Activated naive CD4-positive, alpha-beta T cell treated with anti-CD3 and anti-CD28 coated beads, Interleukin-2, amount 50 U/mL, for 24 hours (primary cell): ENCODE measurements at regions not wholly inside any gene's neighbourhood (a gene's known extent, or its start where the extent isn't known, plus 50 kb on each side); places are given as distances from the start of the nearest gene placed in this dataset.
A peak's percentile ranks its signal among the peaks of the same experiment; 100 is the strongest.

Source experiments
- H3K27ac Mint-ChIP-seq: one replicate; pipeline ENCODE4 v1.8.0; 2021; ENCODE audit warnings: mild to moderate bottlenecking, mixed read lengths
- H3K27me3 Mint-ChIP-seq: one replicate; pipeline ENCODE4 v1.8.0; 2021; ENCODE audit warnings: mixed read lengths
- H3K36me3 Mint-ChIP-seq: one replicate; pipeline ENCODE4 v1.8.0; 2021; ENCODE audit warnings: mixed read lengths
- H3K4me1 Mint-ChIP-seq: one replicate; pipeline ENCODE4 v1.8.0; 2021; ENCODE audit warnings: mixed read lengths
- H3K4me3 Mint-ChIP-seq: one replicate; pipeline ENCODE4 v1.8.0; 2021; ENCODE audit warnings: mild to moderate bottlenecking, mixed read lengths
- H3K9me3 Mint-ChIP-seq: one replicate; pipeline ENCODE4 v1.8.0; 2021; ENCODE audit warnings: mixed read lengths

DNA sequence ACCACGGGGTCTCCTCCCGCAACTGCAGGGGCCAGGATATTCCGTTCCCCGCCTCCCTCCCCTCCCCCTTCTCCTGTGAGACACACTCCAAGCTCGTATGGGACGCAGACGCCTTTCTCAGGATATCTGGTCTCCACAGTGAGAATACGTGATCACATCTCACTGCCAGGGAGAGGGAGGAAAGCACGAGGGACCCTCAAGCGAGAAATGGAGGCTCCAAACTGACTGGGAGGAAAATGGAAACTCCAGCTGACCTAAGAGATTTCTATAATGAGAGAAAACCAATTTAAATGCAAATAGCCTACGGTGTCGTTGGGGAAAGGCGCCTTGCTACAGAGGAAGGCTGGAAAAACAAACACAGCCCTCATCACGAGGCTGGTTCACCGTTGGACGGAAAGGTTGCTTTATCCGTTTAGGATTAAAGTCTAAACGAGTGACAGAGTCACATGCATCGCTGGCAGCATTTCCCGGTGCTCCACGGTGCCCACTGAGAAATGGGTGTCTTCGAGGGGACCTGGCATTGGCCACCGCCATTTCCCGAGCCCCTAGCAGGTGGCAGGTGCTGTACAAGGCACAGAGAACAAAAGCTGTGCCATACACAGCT, 116.9 kb upstream of the CPEB4 start:
- Mint-ChIP-seq H3K9me3 (no peaks in the 10 kb centered on the region), H3K4me1 (no peaks in the 10 kb centered on the region), H3K27ac (no peak overlapping the region), H3K27me3 (no peaks in the 10 kb centered on the region), H3K36me3 (no peaks in the 10 kb centered on the region), H3K4me3 (no peak overlapping the region)

DNA sequence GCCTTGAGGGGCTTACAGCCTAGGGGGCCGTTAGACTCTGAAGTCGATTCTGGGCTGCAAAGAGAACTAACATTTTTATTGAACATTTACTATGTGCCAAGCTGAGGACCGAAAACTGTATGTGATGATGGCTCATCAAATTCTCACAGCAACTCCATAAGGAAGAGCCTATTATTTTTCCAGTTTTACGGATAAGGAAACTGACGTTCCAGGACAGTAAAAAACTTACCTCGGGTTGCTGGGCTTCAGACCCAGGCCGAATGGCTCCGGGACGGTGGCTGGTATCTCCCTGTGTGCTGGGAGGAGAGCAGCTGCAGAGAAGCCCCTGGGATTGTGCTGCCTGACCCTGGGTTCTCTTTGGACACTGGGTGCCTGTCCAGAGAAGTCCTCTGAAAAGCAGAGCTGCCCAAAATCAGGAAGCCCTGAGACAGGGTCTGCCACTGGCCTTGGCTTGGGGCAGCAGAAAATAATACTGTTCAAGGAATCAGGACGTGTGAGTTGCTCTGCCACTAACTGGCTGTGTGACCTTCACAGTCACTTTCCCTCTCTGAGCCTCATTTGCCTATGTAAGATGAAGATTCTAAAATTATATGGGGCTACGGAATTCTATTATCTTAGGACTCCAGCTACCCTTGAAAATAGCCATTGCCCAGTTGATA, 116.3 kb upstream of the CPEB4 start:
- Mint-ChIP-seq H3K36me3 (no peaks in the 10 kb centered on the region), H3K27me3 (no peaks in the 10 kb centered on the region), H3K4me1 (no peaks in the 10 kb centered on the region), H3K9me3 (no peaks in the 10 kb centered on the region), H3K27ac (no peak overlapping the region), H3K4me3 (no peak overlapping the region)

DNA sequence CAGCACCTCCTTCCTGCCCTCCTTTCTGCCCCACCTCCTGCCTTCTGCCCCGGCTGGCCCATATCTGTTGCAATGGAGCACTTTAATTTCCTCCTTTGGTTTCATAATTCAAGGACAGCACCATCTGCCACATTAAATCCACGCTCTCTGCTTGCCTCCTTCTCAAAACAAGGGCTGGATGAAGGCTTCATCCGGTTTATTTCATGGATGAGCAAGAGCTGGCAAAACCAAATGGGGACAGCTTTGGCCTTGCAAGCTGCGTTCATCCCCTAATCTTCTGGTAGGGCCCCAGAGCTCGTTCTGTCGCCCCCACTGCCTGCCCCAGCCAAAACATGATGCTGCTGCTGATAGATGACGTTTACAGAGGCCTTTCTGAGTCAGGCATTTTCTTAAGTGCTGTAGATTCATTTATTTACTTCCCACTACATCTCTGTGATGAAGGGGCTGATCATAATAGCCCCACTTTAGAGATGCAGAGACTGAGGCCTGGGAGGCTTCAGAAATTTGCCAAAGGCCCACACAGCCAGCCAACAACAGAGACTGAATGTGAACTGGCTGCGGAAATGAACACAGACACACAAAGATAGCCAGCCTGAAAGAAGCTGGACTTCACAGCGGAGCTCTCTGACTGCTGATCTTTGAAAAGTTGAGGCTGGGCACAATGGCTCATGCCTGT, 115.6 kb upstream of the CPEB4 start:
- H3K27ac Mint-ChIP-seq: no peak overlapping the region
- H3K4me1 Mint-ChIP-seq: no peaks in the 10 kb centered on the region
- no peaks in the 10 kb centered on the region for H3K9me3 Mint-ChIP-seq
- no peaks in the 10 kb centered on the region for H3K27me3 Mint-ChIP-seq
- H3K4me3 Mint-ChIP-seq: no peak overlapping the region
- H3K36me3 Mint-ChIP-seq: no peaks in the 10 kb centered on the region

DNA sequence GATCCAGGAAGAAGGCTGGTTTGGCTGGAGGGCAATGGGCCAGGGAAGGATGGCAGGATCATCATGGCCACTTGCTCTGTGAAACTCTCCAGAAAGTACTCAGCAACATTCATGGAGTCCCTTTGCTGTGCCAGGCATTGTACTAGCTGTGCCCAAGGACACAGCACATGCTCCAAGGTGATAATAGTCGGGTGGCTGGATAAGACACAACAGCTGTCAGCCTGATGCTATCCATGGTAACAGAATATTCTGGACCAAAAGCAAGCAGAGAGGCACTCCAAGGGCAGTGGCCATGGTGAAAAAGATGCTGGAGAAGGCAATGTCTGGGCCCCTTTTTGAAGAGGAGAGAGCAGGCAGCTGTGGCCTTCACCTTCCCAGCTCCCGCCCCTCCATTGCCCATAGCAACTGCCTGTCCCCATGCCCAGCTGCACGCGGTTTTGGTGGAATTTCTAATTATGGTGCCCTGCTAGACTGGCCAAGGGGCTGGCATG, 113.8 kb upstream of the CPEB4 start:
- Mint-ChIP-seq H3K9me3 (no peaks in the 10 kb centered on the region), H3K27ac (no peak overlapping the region), H3K27me3 (no peaks in the 10 kb centered on the region), H3K4me1 (no peaks in the 10 kb centered on the region), H3K4me3 (no peak overlapping the region), H3K36me3 (no peaks in the 10 kb centered on the region)

DNA sequence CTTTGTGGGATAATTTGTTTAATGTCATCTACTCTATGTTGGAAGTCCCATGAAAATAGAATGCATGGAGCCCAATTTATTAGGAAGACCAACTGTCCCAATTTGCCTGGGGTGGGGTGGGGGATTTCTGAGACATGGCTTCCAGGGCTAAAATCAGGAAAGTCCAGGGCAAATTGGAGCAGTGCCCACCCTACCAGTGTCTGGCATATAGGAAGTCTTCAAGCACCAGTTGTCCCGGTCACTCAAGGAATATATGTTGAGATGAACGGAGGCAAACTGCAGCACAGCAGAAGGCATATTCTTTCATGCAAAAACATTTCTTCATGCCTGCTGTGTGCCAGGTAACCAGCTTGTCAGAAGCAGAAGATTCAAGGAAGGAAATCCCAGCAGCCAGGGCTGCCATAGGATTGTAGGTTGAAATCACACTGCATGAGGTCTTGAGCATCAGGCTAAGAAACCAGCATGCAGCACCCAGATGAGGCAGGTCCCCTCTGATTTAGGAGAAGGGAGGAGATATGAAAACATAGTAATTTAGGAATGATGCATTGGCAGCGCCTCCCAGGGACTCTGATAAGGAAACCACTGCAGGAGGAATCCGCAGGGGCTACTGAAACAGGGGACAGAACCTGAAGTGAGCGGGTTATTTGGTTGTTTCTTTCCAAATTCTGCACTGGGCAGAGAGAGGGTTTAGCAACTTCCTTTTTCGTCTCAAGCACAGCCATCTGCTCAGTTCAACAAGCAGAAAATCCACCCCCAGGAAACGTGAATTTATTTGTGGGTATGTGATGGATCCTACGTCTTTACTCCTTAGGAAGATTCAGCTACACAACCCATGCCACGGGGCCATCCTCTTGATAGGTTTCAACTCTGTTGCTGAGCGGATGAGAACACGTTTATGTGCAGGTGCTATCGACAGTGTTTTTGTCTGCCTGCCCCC, 112.6 kb upstream of the CPEB4 start:
- no peak overlapping the region for H3K27ac Mint-ChIP-seq
- no peaks in the 10 kb centered on the region for H3K4me1 Mint-ChIP-seq
- H3K36me3 Mint-ChIP-seq: no peaks in the 10 kb centered on the region
- no peak overlapping the region for H3K4me3 Mint-ChIP-seq
- H3K9me3 Mint-ChIP-seq: no peaks in the 10 kb centered on the region
- H3K27me3 Mint-ChIP-seq: no peaks in the 10 kb centered on the region

DNA sequence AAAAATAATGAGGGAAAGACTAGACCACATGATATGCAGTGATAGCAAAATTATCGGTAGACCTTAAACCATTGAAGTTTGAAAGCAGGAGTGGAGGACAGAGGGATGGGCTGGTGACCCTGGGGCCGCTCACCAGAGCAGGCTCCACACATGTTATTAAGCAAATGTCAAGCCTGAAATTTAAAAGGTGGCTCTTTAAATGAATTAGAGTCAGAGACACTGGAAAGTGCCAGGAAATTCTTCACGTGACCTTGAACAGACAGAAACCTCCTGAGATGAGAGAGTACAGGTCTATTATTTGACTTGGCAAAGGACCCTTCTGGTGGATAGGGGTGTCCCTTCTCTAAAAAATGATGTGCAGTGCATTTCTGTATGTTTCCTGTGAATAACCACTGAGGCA, 111.0 kb upstream of the CPEB4 start:
- no peak overlapping the region for H3K27ac Mint-ChIP-seq
- H3K4me3 Mint-ChIP-seq: no peak overlapping the region
- peaks cover 10% of the 10 kb centered on the region for H3K4me1 Mint-ChIP-seq
- H3K36me3 Mint-ChIP-seq: no peaks in the 10 kb centered on the region
- H3K9me3 Mint-ChIP-seq: no peaks in the 10 kb centered on the region
- H3K27me3 Mint-ChIP-seq: no peaks in the 10 kb centered on the region

DNA sequence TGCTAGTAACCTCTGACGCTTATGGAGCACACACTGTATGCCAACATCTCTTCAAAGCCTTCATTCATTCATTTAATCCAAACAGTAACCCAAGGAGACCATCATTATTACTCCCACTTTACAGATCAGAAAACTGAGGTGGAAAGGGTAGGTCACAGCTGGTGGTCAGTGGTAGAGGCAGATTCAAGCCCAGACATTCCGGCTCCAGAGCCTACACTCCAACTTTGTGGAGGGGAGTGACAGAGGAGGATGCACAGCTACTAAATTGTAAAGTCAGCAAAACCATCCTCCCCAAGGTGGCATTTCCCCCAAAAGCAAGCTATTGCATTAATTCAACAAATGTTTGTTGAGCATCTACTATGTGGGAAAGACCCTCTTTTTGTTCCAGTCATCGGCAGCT, 110.5 kb upstream of the CPEB4 start:
- H3K36me3 Mint-ChIP-seq: no peaks in the 10 kb centered on the region
- H3K4me3 Mint-ChIP-seq: no peak overlapping the region
- H3K4me1 Mint-ChIP-seq: peaks cover 16% of the 10 kb centered on the region

DNA sequence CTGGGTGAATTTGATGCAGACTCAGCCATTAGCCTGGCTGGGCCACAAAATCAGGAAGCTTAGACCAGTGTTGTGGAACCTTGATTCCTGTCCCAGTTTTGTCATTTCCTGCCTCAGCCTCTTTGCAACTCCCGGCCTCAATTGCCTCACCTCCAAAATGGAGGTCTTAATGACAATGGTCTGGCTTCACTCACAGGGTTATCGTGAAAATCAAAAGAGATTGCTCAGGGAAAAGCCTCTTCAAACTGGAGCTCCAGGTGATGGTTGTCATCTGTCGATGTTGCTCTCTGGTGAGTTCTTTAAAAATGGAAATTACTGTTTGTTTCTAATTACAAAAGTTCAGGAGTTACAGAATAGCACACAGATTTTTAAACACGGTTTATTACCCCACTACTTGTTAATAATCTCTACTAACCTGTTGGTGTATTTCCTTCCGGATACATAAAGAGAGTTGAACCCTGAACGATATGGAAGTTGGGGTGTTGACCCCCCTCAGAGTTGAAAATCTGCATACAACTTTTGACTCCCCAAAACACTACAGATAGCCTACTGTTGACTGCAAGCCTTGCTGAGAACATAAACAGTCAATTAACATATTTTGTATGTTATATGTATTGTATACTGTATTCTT, 109.9 kb upstream of the CPEB4 start:
- no peaks in the 10 kb centered on the region for H3K36me3 Mint-ChIP-seq
- H3K4me3 Mint-ChIP-seq: no peak overlapping the region
- H3K27me3 Mint-ChIP-seq: no peaks in the 10 kb centered on the region
- H3K27ac Mint-ChIP-seq: no peak overlapping the region
- H3K9me3 Mint-ChIP-seq: no peaks in the 10 kb centered on the region
- peaks cover 18% of the 10 kb centered on the region for H3K4me1 Mint-ChIP-seq

More for the DNA sequence above, 110.5 kb upstream of the CPEB4 start:
- no peak overlapping the region for H3K27ac Mint-ChIP-seq
- no peaks in the 10 kb centered on the region for H3K27me3 Mint-ChIP-seq
- H3K9me3 Mint-ChIP-seq: no peaks in the 10 kb centered on the region

DNA sequence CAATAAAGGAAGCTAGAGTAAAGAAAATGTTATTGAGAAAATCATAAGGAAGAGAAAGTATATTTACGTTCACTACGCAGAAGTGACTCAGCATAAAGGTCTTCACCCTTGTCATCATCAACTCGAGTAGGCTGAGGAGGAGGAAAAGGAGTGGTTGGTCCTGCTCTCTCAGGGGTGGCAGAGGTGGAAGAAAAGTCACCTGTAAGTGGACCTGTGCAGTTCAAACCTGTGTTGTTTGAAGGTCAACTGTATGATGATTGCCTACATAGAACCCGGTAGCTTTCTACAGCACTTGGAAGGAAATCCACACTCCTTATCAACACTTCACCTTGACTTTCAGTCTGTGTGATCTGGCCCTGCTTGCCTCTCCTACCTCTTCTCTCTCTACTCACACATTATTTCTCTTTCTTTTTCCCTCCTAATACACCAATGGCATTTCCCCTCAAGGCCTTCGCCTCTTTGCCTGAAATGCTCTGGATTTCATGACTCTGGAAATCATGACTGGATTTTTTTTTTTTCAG, 109.3 kb upstream of the CPEB4 start:
- H3K27ac Mint-ChIP-seq: no peak overlapping the region
- no peak overlapping the region for H3K4me3 Mint-ChIP-seq
- H3K9me3 Mint-ChIP-seq: no peaks in the 10 kb centered on the region
- peaks cover 22% of the 10 kb centered on the region for H3K4me1 Mint-ChIP-seq
- H3K36me3 Mint-ChIP-seq: no peaks in the 10 kb centered on the region
- H3K27me3 Mint-ChIP-seq: no peaks in the 10 kb centered on the region

DNA sequence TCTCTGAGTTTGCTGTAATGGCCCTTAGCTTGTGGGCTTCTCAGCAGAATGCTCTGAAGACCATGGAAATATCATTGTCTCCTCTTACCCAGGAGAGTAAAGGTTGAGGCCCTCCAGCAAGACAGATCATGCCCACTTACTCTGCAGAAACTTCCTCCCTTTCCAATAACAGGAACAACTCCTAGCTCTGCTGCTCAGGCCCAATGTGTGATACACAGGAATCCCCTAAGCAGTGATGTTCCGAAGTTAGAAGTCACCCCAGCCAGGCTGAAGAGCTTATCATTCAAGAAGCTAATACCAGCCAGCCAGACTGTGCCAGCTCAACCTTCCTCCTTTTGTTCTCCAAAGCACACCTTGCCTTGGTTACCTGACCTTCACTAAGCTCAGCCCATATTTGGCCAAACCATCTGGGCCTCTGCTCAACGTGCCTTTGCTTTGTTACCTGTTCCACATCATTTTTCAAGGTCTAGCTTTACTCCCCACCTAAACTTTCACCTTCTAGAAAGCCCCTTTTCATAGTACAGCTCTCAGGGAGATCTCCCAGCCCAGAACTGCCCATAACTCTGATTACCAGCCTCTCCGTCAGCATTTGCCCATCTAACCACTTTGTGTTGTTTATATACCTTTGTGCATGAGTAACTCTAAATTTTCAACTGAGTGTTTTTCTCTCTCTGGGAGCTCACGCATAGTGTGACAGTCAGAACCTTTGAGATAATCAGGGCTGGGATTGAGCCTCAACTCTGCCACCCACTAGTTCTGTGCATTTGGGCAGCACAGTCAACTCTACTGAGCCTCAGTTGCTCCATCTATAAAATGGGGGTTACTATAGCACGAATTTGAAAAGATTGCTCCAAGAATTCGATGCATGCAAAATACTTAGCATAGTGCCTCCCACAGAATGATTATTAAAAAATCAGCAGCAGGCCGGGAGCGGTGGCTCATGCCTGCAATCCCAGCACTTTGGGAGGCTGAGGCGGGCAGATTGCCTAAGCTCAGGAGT, 107.6 kb upstream of the CPEB4 start:
- H3K9me3 Mint-ChIP-seq: no peaks in the 10 kb centered on the region
- no peak overlapping the region for H3K4me3 Mint-ChIP-seq
- H3K36me3 Mint-ChIP-seq: no peaks in the 10 kb centered on the region
- no peaks in the 10 kb centered on the region for H3K27me3 Mint-ChIP-seq
- peaks cover 22% of the 10 kb centered on the region for H3K4me1 Mint-ChIP-seq
- H3K27ac Mint-ChIP-seq: no peak overlapping the region

DNA sequence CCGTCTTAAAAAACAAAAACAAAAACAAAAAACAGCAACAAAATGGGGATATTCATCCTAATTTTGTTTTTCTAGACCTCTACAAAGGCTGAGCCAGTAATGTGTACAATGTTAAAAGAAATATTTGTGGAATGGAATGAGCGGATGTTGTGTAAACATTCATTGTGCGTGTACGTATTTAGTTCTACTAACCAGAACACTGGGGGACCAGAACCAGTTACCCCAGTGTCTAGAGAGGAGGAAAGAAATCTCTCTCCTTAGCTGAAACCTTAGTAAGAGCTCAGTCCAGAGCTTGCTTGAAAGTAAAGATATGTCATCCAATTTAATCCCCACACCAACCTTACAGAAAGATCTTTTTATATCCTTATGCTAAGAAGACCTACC, 106.7 kb upstream of the CPEB4 start:
- no peaks in the 10 kb centered on the region for H3K9me3 Mint-ChIP-seq
- no peaks in the 10 kb centered on the region for H3K27me3 Mint-ChIP-seq
- peak overlapping the region; percentile 49 for H3K4me3 Mint-ChIP-seq
- H3K4me1 Mint-ChIP-seq: peaks cover 22% of the 10 kb centered on the region
- peak overlapping the region; percentile 91 for H3K27ac Mint-ChIP-seq
- H3K36me3 Mint-ChIP-seq: no peaks in the 10 kb centered on the region

DNA sequence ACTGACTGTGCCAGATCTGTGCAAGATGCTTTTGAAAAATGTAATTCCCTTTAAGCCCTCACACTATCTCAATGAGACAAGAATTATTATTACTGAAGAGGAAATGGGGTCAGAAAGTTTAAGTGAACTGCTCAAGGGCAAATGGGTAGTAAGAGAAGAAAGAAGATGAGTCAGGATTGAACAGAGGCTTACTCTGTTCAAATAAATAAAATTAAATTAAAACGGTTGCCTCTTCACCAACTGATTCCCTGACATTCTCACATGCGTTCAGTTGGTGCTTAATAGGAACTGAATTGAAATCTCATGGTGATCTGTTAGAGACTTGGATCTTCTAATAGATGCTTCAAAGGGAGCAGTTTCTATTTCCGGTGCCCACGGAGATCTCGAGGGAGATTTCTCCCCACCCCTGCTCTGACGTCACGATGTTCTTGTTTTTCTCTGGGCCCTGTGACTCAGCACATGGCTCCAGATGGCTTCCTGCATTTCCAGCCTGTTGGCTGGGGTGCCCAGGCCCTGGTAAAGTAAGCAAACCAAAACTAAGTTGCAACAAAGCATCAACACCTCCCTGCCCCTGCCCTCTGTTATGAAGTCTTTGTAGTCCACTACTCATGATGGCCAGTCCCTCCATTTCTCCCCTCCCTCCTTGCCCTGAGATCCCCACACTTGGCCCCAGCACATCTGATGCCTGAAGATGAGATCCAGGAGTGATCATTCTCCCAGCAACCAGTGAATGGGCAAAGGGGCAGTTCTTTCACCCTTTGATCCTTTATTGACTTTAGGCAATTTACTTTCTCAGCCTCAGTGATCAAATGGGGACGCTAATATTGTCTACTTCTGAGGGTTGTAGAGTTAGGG, 106.1 kb upstream of the CPEB4 start:
- Mint-ChIP-seq H3K27ac (peak overlapping the region; percentile 91), H3K4me3 (peak overlapping the region; percentile 49), H3K9me3 (no peaks in the 10 kb centered on the region), H3K36me3 (no peaks in the 10 kb centered on the region), H3K4me1 (peaks cover 22% of the 10 kb centered on the region), H3K27me3 (no peaks in the 10 kb centered on the region)

DNA sequence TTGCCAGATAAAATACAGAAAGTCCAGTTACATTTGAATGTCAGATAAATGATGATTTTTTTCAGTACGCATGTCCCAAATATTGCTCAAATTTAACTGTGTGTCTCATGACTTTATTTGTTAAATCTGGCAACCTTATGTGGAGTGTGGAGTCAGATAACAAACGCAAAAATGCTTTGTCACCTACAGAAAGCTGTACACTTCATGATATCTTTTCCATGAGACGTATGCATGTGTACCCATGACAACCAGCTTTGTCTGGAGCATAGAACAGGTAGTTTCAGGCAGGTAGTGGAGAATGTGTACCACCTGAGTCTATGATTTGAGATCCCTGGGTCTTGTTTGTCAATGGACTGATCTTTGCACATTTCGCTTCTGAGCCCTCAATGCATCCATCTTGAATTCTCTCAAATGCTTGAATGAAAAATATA, 105.5 kb upstream of the CPEB4 start:
- no peak overlapping the region for H3K27ac Mint-ChIP-seq
- no peaks in the 10 kb centered on the region for H3K27me3 Mint-ChIP-seq
- H3K4me3 Mint-ChIP-seq: no peak overlapping the region
- peaks cover 22% of the 10 kb centered on the region for H3K4me1 Mint-ChIP-seq
- no peaks in the 10 kb centered on the region for H3K36me3 Mint-ChIP-seq
- H3K9me3 Mint-ChIP-seq: no peaks in the 10 kb centered on the region
